AG10803 (cell line): ENCODE measurements at regions not wholly inside any gene's neighbourhood (a gene's known extent, or its start where the extent isn't known, plus 50 kb on each side); places are given as distances from the start of the nearest gene placed in this dataset.

ENCODE experiments used
- DNase-seq: peaks from one replicate; pipeline ENCODE4 v3.0.0; 2010; ENCODE audit warnings: low read depth
- H3K4me3 ChIP-seq: 2 replicates; pipeline ENCODE4 v1.5.1; 2011; ENCODE audit warnings: mild to moderate bottlenecking, low read length, control low read depth
- CTCF ChIP-seq: conservative IDR thresholded peaks from 2 replicates; pipeline ENCODE4 v1.5.1; 2011; ENCODE audit warnings: mild to moderate bottlenecking, low read length, control low read depth, inconsistent platforms

GRCh38 chr2:157068237-157068636 is 189.3 kb upstream of the GALNT5 start:
- DNase-seq, result no peak
- H3K4me3 ChIP-seq, result no peak overlapping the region
- TF ChIP-seq CTCF, result no peak

GRCh38 chr2:157075924-157076323 is 181.6 kb upstream of the GALNT5 start:
- TF ChIP-seq CTCF, result no peak
- no peak overlapping the region for H3K4me3 ChIP-seq
- DNase-seq, result no peak

GRCh38 chr2:157076526-157077161 is 180.9 kb upstream of the GALNT5 start:
- DNase-seq, result no peak
- no peak overlapping the region for H3K4me3 ChIP-seq
- no peak for TF ChIP-seq CTCF

- H3K4me3 ChIP-seq, result no peak overlapping the region
- TF ChIP-seq CTCF, result no peak
- DNase-seq, result no peak
Observed at GRCh38 chr2:157077753-157078350, 179.7 kb upstream of the GALNT5 start.

GRCh38 chr2:157082950-157083349 is 174.6 kb upstream of the GALNT5 start:
- H3K4me3 ChIP-seq, result no peak overlapping the region
- DNase-seq, result no peak
- TF ChIP-seq CTCF, result no peak

- no peak for TF ChIP-seq CTCF
- no peak for DNase-seq
Observed at GRCh38 chr2:157085522-157085921, 172.0 kb upstream of the GALNT5 start.

GRCh38 chr2:157087373-157088002 is 170.0 kb upstream of the GALNT5 start:
- DNase-seq, result peak; percentile 92
- H3K4me3 ChIP-seq, result no peak overlapping the region
- no peak for TF ChIP-seq CTCF

More at GRCh38 chr2:157085522-157085921, 172.0 kb upstream of the GALNT5 start:
- H3K4me3 ChIP-seq, result no peak overlapping the region
